Naive thymus-derived CD4-positive, alpha-beta T cell (primary cell): ENCODE measurements at regions not wholly inside any gene's neighbourhood (a gene's known extent, or its start where the extent isn't known, plus 50 kb on each side); places are given as distances from the start of the nearest gene placed in this dataset.

ENCODE experiments used
- ATAC-seq: fragments of 150-1000 bp; cut with Tn5 transposase; 2 replicates; pipeline ENCODE4 v1.10.0; 2021; ENCODE audit warnings: mild to moderate bottlenecking, moderate library complexity
- CTCF ChIA-PET: fragments of 350-600 bp; sonication (Branson Sonifier 250); formaldehyde crosslinking; loops from one replicate; lab custom pipeline; 2021; ENCODE audit warnings: antibody characterized with exemption; lab: Charles Lee
- POLR2A ChIA-PET: fragments of 350-600 bp; sonication (Branson Sonifier 250); formaldehyde crosslinking; loops from one replicate; lab custom pipeline; 2021; ENCODE audit warnings: antibody characterized with exemption, inconsistent platforms; lab: Charles Lee
- DNase-seq, 9 donors: peaks; one replicate each; pipeline versions ENCODE4 v3.0.0 to v3.0.0-alpha.2; 2020 to 2022; ENCODE audit warnings: mixed read lengths in 1 of 9
- H3K27ac ChIP-seq: one replicate; pipeline ENCODE4 v1.7.0; 2013; ENCODE audit warnings: mild to moderate bottlenecking, low read depth, low read length, moderate library complexity
- H3K27me3 ChIP-seq, 2 donors: one replicate each; pipeline ENCODE4 v1.7.0; 2013; ENCODE audit warnings: low read length in 2 of 2, mild to moderate bottlenecking in 2 of 2, moderate library complexity in 2 of 2; ENCODE audit not compliant: control insufficient read depth in 2 of 2, insufficient read depth in 2 of 2
- H3K36me3 ChIP-seq, 3 experiments: 1 replicate in 2 of 3; 2 replicates in 1 of 3; pipeline ENCODE4 v1.7.0; 2013; ENCODE audit warnings: low read length in 3 of 3, mild to moderate bottlenecking in 3 of 3, moderate library complexity in 1 of 3; ENCODE audit not compliant: insufficient read depth in 3 of 3, control insufficient read depth in 2 of 3
- H3K4me1 ChIP-seq, 2 donors: one replicate each; pipeline ENCODE4 v1.7.0; 2013; ENCODE audit warnings: low read length in 2 of 2, mild to moderate bottlenecking in 2 of 2, moderate library complexity in 1 of 2; ENCODE audit not compliant: control insufficient read depth in 2 of 2, insufficient read depth in 2 of 2
- H3K4me3 ChIP-seq: 2 replicates; pipeline ENCODE4 v1.7.0; 2013; ENCODE audit warnings: mild to moderate bottlenecking, low read length
- H3K9me3 ChIP-seq, 3 experiments: 1 replicate in 2 of 3; 2 replicates in 1 of 3; pipeline ENCODE4 v1.7.0; 2013; ENCODE audit warnings: low read length in 3 of 3; ENCODE audit not compliant: control insufficient read depth in 2 of 3
- H3K27ac Mint-ChIP-seq, 9 donors: one replicate each; pipeline ENCODE4 v1.8.0; 2020 to 2022; ENCODE audit warnings: mixed read lengths in 9 of 9, mild to moderate bottlenecking in 8 of 9, moderate library complexity in 5 of 9, inconsistent platforms in 2 of 9
- H3K27me3 Mint-ChIP-seq, 5 donors: one replicate each; pipeline ENCODE4 v1.8.0; 2021 to 2022; ENCODE audit warnings: mixed read lengths in 5 of 5, mild to moderate bottlenecking in 1 of 5
- H3K36me3 Mint-ChIP-seq, 5 donors: one replicate each; pipeline ENCODE4 v1.8.0; 2020 to 2022; ENCODE audit warnings: mixed read lengths in 5 of 5, mild to moderate bottlenecking in 3 of 5, inconsistent platforms in 1 of 5
- H3K4me1 Mint-ChIP-seq, 7 donors: one replicate each; pipeline ENCODE4 v1.8.0; 2020 to 2022; ENCODE audit warnings: mixed read lengths in 7 of 7, mild to moderate bottlenecking in 3 of 7, inconsistent platforms in 1 of 7
- H3K4me3 Mint-ChIP-seq, 10 donors: one replicate each; pipeline ENCODE4 v1.8.0; 2020 to 2022; ENCODE audit warnings: mild to moderate bottlenecking in 10 of 10, mixed read lengths in 10 of 10, moderate library complexity in 6 of 10, inconsistent platforms in 2 of 10
- H3K9me3 Mint-ChIP-seq, 11 donors: one replicate each; pipeline ENCODE4 v1.8.0; 2020 to 2022; ENCODE audit warnings: mixed read lengths in 11 of 11, mild to moderate bottlenecking in 4 of 11, inconsistent platforms in 1 of 11, moderate library complexity in 1 of 11
- intact Hi-C, 2 donors: fragments of 100-400 bp; cut with micrococcal nuclease; formaldehyde crosslinking; loops; one replicate each; pipeline ENCODE4 v1.15.1; 2023

- Histone ChIP-seq H3K4me3 (no peak overlapping the region), H3K36me3 (no peaks in the 10 kb centered on the region), H3K27me3 (no peaks in the 10 kb centered on the region), H3K4me1 (no peaks in the 10 kb centered on the region), H3K27ac (no peak overlapping the region), H3K9me3 (no peaks in the 10 kb centered on the region)
- Mint-ChIP-seq H3K27me3 (peaks cover 0 to 8% (median 0%) of the 10 kb centered on the region in 5 donors), H3K27ac (no peak overlapping the region), H3K4me1 (no peaks in the 10 kb centered on the region), H3K4me3 (no peak overlapping the region), H3K36me3 (no peaks in the 10 kb centered on the region), H3K9me3 (peaks cover 0 to 11% (median 0%) of the 10 kb centered on the region in 11 donors)
- no peak for DNase-seq
- intact Hi-C loops: no loop called here
- ChIA-PET CTCF (no interaction called here), POLR2A (no interaction called here)
- no peak for ATAC-seq
Measured at GRCh38 chr16:73378471-73378870, 330.5 kb upstream of the ZFHX3 start.

GRCh38 chr16:73371584-73372319 is 323.8 kb upstream of the ZFHX3 start:
- Mint-ChIP-seq H3K27ac (no peak overlapping the region), H3K4me1 (no peaks in the 10 kb centered on the region), H3K9me3 (peaks cover 0 to 8% (median 0%) of the 10 kb centered on the region in 11 donors), H3K36me3 (no peaks in the 10 kb centered on the region), H3K4me3 (no peak overlapping the region), H3K27me3 (peaks cover 0 to 3% (median 0%) of the 10 kb centered on the region in 5 donors)
- ChIA-PET CTCF (no interaction called here), POLR2A (no interaction called here)
- Histone ChIP-seq H3K27me3 (no peaks in the 10 kb centered on the region), H3K4me3 (no peak overlapping the region), H3K27ac (no peak overlapping the region), H3K36me3 (no peaks in the 10 kb centered on the region), H3K9me3 (no peaks in the 10 kb centered on the region), H3K4me1 (no peaks in the 10 kb centered on the region)
- intact Hi-C loops: no loop called here
- ATAC-seq (no peak), DNase-seq (no peak)

GRCh38 chr16:73369851-73370250 is 321.9 kb upstream of the ZFHX3 start:
- Mint-ChIP-seq H3K4me1 (no peaks in the 10 kb centered on the region), H3K4me3 (no peak overlapping the region), H3K27ac (no peak overlapping the region), H3K36me3 (no peaks in the 10 kb centered on the region), H3K27me3 (no peaks in the 10 kb centered on the region), H3K9me3 (peaks cover 0 to 5% (median 0%) of the 10 kb centered on the region in 11 donors)
- Histone ChIP-seq H3K36me3 (no peaks in the 10 kb centered on the region), H3K27ac (no peak overlapping the region), H3K9me3 (no peaks in the 10 kb centered on the region), H3K27me3 (no peaks in the 10 kb centered on the region), H3K4me3 (no peak overlapping the region), H3K4me1 (no peaks in the 10 kb centered on the region)
- POLR2A ChIA-PET: no interaction called here
- CTCF ChIA-PET: no interaction called here
- no peak for DNase-seq
- no peak for ATAC-seq
- intact Hi-C loops: no loop called here

- Histone ChIP-seq H3K4me1 (no peaks in the 10 kb centered on the region), H3K4me3 (no peak overlapping the region), H3K36me3 (no peaks in the 10 kb centered on the region), H3K9me3 (no peaks in the 10 kb centered on the region), H3K27ac (no peak overlapping the region), H3K27me3 (no peaks in the 10 kb centered on the region)
- Mint-ChIP-seq H3K27me3 (no peaks in the 10 kb centered on the region), H3K4me1 (no peaks in the 10 kb centered on the region), H3K9me3 (peaks cover 0 to 5% (median 0%) of the 10 kb centered on the region in 11 donors), H3K36me3 (no peaks in the 10 kb centered on the region), H3K27ac (no peak overlapping the region), H3K4me3 (no peak overlapping the region)
- intact Hi-C loops: no loop called here
- POLR2A ChIA-PET: no interaction called here
- DNase-seq: no peak
- ATAC-seq: no peak
- CTCF ChIA-PET: no interaction called here
Measured at GRCh38 chr16:73368715-73369114, 320.8 kb upstream of the ZFHX3 start.

GRCh38 chr16:73365016-73365551 is 317.2 kb upstream of the ZFHX3 start:
- no peaks in the 10 kb centered on the region for H3K4me1 ChIP-seq
- ChIA-PET CTCF (no interaction called here), POLR2A (no interaction called here)
- no peaks in the 10 kb centered on the region for H3K36me3 ChIP-seq
- Mint-ChIP-seq H3K27me3 (no peaks in the 10 kb centered on the region), H3K9me3 (peaks cover 0 to 3% (median 0%) of the 10 kb centered on the region in 11 donors), H3K27ac (no peak overlapping the region), H3K36me3 (no peaks in the 10 kb centered on the region), H3K4me1 (no peaks in the 10 kb centered on the region), H3K4me3 (no peak overlapping the region)
- no peak overlapping the region for H3K27ac ChIP-seq
- no peak for ATAC-seq
- H3K4me3 ChIP-seq: no peak overlapping the region
- H3K27me3 ChIP-seq: no peaks in the 10 kb centered on the region
- no peak for DNase-seq
- no peaks in the 10 kb centered on the region for H3K9me3 ChIP-seq
- intact Hi-C loops: no loop called here

- ChIA-PET POLR2A (no interaction called here), CTCF (no interaction called here)
- DNase-seq: no peak
- intact Hi-C loops: no loop called here
- H3K4me3 ChIP-seq: no peak overlapping the region
- Mint-ChIP-seq H3K27ac (no peak overlapping the region), H3K9me3 (peaks cover 0 to 3% (median 0%) of the 10 kb centered on the region in 11 donors), H3K27me3 (peaks cover 0 to under 1% (median 0%) of the 10 kb centered on the region in 5 donors), H3K4me1 (no peaks in the 10 kb centered on the region), H3K36me3 (no peaks in the 10 kb centered on the region), H3K4me3 (no peak overlapping the region)
- H3K27me3 ChIP-seq: no peaks in the 10 kb centered on the region
- H3K9me3 ChIP-seq: no peaks in the 10 kb centered on the region
- no peaks in the 10 kb centered on the region for H3K36me3 ChIP-seq
- H3K27ac ChIP-seq: no peak overlapping the region
- H3K4me1 ChIP-seq: no peaks in the 10 kb centered on the region
- ATAC-seq: no peak
Measured at GRCh38 chr16:73364413-73364812, 316.5 kb upstream of the ZFHX3 start.

- Mint-ChIP-seq H3K27me3 (peaks cover 0 to 11% (median 0%) of the 10 kb centered on the region in 5 donors), H3K36me3 (no peaks in the 10 kb centered on the region), H3K4me3 (no peak overlapping the region), H3K4me1 (no peaks in the 10 kb centered on the region), H3K9me3 (peaks cover 0 to 7% (median 0%) of the 10 kb centered on the region in 11 donors), H3K27ac (no peak overlapping the region)
- intact Hi-C loops: no loop called here
- ATAC-seq (no peak), DNase-seq (no peak)
- no peaks in the 10 kb centered on the region for H3K36me3 ChIP-seq
- no peak overlapping the region for H3K4me3 ChIP-seq
- no peaks in the 10 kb centered on the region for H3K4me1 ChIP-seq
- H3K27me3 ChIP-seq: no peaks in the 10 kb centered on the region
- H3K27ac ChIP-seq: no peak overlapping the region
- POLR2A ChIA-PET: interaction anchor here (0.6 kb wide), 1 partner anchor 1561 kb away, joined by 3 read pairs; no protein-coding TSS in a partner anchor
- CTCF ChIA-PET: no interaction called here
- no peaks in the 10 kb centered on the region for H3K9me3 ChIP-seq
Measured at GRCh38 chr16:73361061-73361460, 313.1 kb upstream of the ZFHX3 start.
